OCI-LY7 (cell line): ENCODE measurements at regions not wholly inside any gene's neighbourhood (a gene's known extent, or its start where the extent isn't known, plus 50 kb on each side); places are given as distances from the start of the nearest gene placed in this dataset.

ENCODE experiments used
- BruUV-seq: library from RNA; stranded (reverse); fragments of 400-500 nt; replicated peaks from 2 replicates; lab custom pipeline; 2021; lab: Mats Ljungman, UMichigan
- CTCF ChIA-PET: fragments of 300-600 bp; sonication (Branson Sonifier 250); formaldehyde crosslinking; loops from one replicate; lab custom pipeline; 2022; ENCODE audit warnings: antibody characterized with exemption; ENCODE audit not compliant: unreplicated experiment; lab: Charles Lee
- POLR2A ChIA-PET: fragments of 300-600 bp; sonication (Branson Sonifier 250); formaldehyde crosslinking; loops from one replicate; lab custom pipeline; 2022; ENCODE audit warnings: antibody characterized with exemption; lab: Charles Lee
- DNase-seq: peaks from one replicate; pipeline ENCODE4 v3.0.0-alpha.2; 2015; ENCODE audit warnings: low spot score
- H2AFZ ChIP-seq: fragments of 200-600 bp; sonication (generic), shearing (Covaris generic); 2 replicates; pipeline ENCODE4 v1.6.1; 2014; ENCODE audit warnings: mild to moderate bottlenecking, antibody characterized with exemption, low read length, moderate library complexity
- H3K27ac ChIP-seq: fragments of 200-600 bp; sonication (generic); 2 replicates; pipeline ENCODE4 v1.5.1; 2014; ENCODE audit warnings: mixed run types, low read depth, mild to moderate bottlenecking, moderate library complexity, low read length, inconsistent platforms; ENCODE audit not compliant: poor library complexity, severe bottlenecking
- H3K36me3 ChIP-seq: fragments of 200-600 bp; sonication (generic); 2 replicates; pipeline ENCODE4 v1.6.1; 2014; ENCODE audit warnings: mild to moderate bottlenecking, antibody characterized with exemption, low read length, moderate library complexity, mixed read lengths; ENCODE audit not compliant: insufficient read depth
- H3K4me1 ChIP-seq: fragments of 200-600 bp; sonication (generic); 2 replicates; pipeline ENCODE4 v1.5.1; 2014; ENCODE audit warnings: mild to moderate bottlenecking, low read length; ENCODE audit not compliant: insufficient read depth, poor library complexity, severe bottlenecking
- H3K4me2 ChIP-seq: fragments of 200-600 bp; sonication (generic); 2 replicates; pipeline ENCODE4 v1.6.1; 2014; ENCODE audit warnings: mild to moderate bottlenecking, low read length
- H3K4me3 ChIP-seq: fragments of 200-600 bp; sonication (generic); 2 replicates; pipeline ENCODE4 v1.5.1; 2014; ENCODE audit warnings: mild to moderate bottlenecking, low read depth, low read length; ENCODE audit not compliant: poor library complexity, severe bottlenecking
- H3K79me2 ChIP-seq: fragments of 200-600 bp; sonication (generic); 2 replicates; pipeline ENCODE4 v1.6.1; 2016; ENCODE audit warnings: low read depth, mild to moderate bottlenecking, low read length, moderate library complexity, mixed read lengths; ENCODE audit not compliant: insufficient read depth
- H3K9me2 ChIP-seq: fragments of 200-600 bp; sonication (generic); 2 replicates; pipeline ENCODE4 v1.6.1; 2016; ENCODE audit warnings: mild to moderate bottlenecking, low read length, mixed read lengths; ENCODE audit not compliant: insufficient read depth
- H3K9me3 ChIP-seq: fragments of 200-600 bp; sonication (generic); 2 replicates; pipeline ENCODE4 v1.6.1; 2014; ENCODE audit warnings: mild to moderate bottlenecking, mixed run types, low read length, mixed read lengths
- H4K20me1 ChIP-seq: fragments of 200-600 bp; sonication (generic); 2 replicates; pipeline ENCODE4 v1.6.1; 2014; ENCODE audit warnings: mild to moderate bottlenecking, antibody characterized with exemption, low read length, moderate library complexity, mixed read lengths; ENCODE audit not compliant: insufficient read depth
- CTCF ChIP-seq: fragments of 200-600 bp; sonication (generic); conservative IDR thresholded peaks from 2 replicates; pipeline ENCODE4 v1.5.1; 2014; ENCODE audit warnings: mild to moderate bottlenecking, antibody characterized with exemption, low read length, moderate library complexity, mixed read lengths
- EZH2phosphoT487 ChIP-seq: fragments of 200-600 bp; sonication (generic); IDR thresholded peaks from 2 replicates; pipeline ENCODE4 v1.6.1; 2018; ENCODE audit warnings: low read depth, borderline replicate concordance, mild to moderate bottlenecking, mixed run types, antibody characterized with exemption, low read length, moderate library complexity, mixed read lengths
- intact Hi-C: fragments of 100-400 bp; cut with micrococcal nuclease; formaldehyde crosslinking; loops from one replicate; pipeline ENCODE4 v1.10.0; 2022; ENCODE audit not compliant: unreplicated experiment

DNA sequence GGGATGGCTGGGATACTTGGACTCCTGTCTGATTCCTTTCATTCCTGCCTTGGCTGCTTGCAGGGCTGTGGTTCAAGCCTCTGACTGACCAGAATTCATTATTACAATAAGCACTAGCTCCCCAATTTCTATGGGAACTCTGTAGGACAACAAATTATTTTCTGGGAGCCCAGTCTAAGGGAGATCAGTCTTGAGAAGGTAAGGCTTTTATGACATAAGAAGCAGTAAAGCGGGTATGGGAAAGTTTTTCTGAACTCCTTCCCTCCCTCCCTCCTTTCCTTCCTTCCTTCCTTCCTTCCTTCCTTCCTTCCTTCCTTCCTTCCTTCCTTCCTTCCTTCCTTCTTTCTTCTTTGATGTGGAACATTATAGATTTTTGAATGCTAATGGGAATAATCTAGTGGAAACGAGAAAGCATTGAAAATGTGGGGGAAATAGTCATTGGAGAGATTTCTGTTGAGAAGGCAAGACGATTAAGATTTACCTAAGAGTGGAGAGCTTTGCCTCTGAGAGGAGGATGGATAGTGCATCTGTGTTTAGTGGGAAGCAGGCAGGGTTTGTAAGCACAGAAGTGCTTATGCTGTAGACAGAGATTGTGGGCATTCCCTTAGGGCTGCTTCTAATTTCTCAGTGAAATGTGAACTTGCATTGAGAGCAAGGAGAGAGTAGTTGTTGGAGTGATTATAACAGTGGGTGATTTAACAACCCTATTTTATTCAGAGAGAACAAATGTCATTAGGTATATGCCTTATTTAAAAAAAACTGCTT, 201.5 kb downstream of the DNAJB9 start:
- no peak overlapping the region for H3K4me3 ChIP-seq
- H3K4me2 ChIP-seq = no peak overlapping the region
- CTCF ChIA-PET = no interaction called here
- H3K9me2 ChIP-seq = no peaks in the 10 kb centered on the region
- no peak overlapping the region for H2AFZ ChIP-seq
- DNase-seq = no peak
- intact Hi-C loops = no loop called here
- TF ChIP-seq EZH2phosphoT487 = no peak
- H3K79me2 ChIP-seq = no peaks in the 10 kb centered on the region
- no peak overlapping the region for H3K27ac ChIP-seq
- H3K4me1 ChIP-seq = no peaks in the 10 kb centered on the region
- no peaks in the 10 kb centered on the region for H3K9me3 ChIP-seq
- no peaks in the 10 kb centered on the region for H4K20me1 ChIP-seq
- POLR2A ChIA-PET = interaction anchor here (0.5 kb wide), 1 partner anchor 11 kb away, joined by 4 read pairs; no protein-coding TSS in a partner anchor
- no peaks in the 10 kb centered on the region for H3K36me3 ChIP-seq
- no TSS peak for BruUV-seq

DNA sequence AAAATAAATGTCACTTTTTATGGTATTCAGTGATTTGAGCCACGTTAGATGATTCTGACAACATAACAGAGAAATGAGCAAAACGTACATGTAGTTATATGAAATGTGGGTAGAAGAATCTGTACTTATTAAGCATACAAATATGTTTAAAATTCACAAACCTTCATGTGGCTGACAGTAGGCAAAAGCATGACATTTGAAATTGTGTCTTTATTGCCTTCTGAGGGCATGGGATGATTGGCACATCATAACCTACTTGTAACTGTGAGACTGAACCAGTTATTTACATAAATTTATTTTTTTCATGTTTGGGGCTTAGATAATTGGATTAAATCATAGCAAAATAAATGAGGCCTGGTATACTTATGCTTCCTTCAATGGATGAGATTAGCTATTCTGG, 202.2 kb downstream of the DNAJB9 start:
- intact Hi-C loops = no loop called here
- Histone ChIP-seq H2AFZ (no peak overlapping the region), H3K9me3 (no peaks in the 10 kb centered on the region), H3K36me3 (no peaks in the 10 kb centered on the region), H4K20me1 (no peaks in the 10 kb centered on the region), H3K9me2 (no peaks in the 10 kb centered on the region), H3K4me1 (no peaks in the 10 kb centered on the region), H3K79me2 (no peaks in the 10 kb centered on the region), H3K4me2 (no peak overlapping the region), H3K27ac (no peak overlapping the region), H3K4me3 (no peak overlapping the region)
- POLR2A ChIA-PET = interaction anchor here (1.2 to 2.1 kb wide), 2 partner anchors 8 to 20 kb away, joined by 3 to 6 read pairs; no protein-coding TSS in a partner anchor
- CTCF ChIA-PET = no interaction called here
- DNase-seq = no peak
- BruUV-seq = no TSS peak
- TF ChIP-seq CTCF (no peak), EZH2phosphoT487 (no peak)

DNA sequence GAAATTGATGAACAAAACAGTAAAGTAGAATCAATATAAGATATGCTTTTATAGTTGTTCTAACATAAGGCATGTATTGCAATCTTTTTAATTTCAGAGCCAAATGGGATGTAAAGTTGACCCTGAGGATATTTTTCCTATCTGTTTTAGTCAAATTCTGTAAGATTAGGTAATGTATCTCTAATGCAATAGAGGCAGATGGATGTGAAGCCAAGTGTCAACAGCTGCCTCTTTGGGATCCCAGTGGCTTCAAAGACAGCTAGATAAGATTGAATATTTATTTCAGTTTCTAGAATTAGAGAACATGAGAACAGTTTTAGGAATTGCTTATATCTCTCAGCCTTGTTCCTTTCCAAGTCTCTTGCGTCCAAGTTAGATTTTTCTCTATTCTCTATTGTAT, 208.3 kb downstream of the DNAJB9 start:
- no TSS peak for BruUV-seq
- Histone ChIP-seq H3K79me2 (no peaks in the 10 kb centered on the region), H3K36me3 (no peaks in the 10 kb centered on the region), H2AFZ (no peak overlapping the region), H3K4me1 (no peaks in the 10 kb centered on the region), H4K20me1 (no peaks in the 10 kb centered on the region), H3K9me2 (no peaks in the 10 kb centered on the region), H3K27ac (no peak overlapping the region), H3K4me2 (no peak overlapping the region), H3K4me3 (no peak overlapping the region), H3K9me3 (no peaks in the 10 kb centered on the region)
- CTCF ChIA-PET = no interaction called here
- POLR2A ChIA-PET = no interaction called here
- no peak for DNase-seq
- no peak for TF ChIP-seq EZH2phosphoT487
- no peak for TF ChIP-seq CTCF
- intact Hi-C loops = no loop called here
